ENCODE measurements at regions not wholly inside any gene's neighbourhood (a gene's known extent, or its start where the extent isn't known, plus 50 kb on each side); places are given as distances from the start of the nearest gene placed in this dataset.

DNA sequence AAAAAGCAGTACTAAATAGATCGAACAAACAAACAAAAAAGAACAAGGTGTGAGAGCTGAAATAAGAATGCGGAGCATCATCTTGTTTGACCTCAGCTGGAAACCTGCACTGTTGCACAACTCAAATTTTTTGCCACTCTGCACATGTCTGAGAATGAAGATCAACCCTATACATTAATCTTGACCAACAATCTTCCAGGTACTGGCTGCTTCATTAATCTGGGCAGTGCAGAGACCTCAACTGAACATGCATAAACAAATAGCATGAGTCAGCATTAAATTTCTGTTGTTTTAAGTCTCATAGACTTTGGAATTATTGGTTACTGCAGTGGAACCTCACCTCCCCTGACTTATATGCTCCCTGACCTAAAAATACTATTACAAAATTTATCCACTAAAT, 114.6 kb upstream of the FTMT start:
- TF ChIP-seq, protein P1, sequence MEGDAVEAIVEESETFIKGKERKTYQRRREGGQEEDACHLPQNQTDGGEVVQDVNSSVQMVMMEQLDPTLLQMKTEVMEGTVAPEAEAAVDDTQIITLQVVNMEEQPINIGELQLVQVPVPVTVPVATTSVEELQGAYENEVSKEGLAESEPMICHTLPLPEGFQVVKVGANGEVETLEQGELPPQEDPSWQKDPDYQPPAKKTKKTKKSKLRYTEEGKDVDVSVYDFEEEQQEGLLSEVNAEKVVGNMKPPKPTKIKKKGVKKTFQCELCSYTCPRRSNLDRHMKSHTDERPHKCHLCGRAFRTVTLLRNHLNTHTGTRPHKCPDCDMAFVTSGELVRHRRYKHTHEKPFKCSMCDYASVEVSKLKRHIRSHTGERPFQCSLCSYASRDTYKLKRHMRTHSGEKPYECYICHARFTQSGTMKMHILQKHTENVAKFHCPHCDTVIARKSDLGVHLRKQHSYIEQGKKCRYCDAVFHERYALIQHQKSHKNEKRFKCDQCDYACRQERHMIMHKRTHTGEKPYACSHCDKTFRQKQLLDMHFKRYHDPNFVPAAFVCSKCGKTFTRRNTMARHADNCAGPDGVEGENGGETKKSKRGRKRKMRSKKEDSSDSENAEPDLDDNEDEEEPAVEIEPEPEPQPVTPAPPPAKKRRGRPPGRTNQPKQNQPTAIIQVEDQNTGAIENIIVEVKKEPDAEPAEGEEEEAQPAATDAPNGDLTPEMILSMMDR (IDR thresholded peaks at IDR 0.05; ENCODE audit: borderline replicate concordance, extremely low read depth, low read length, poor library complexity, severe bottlenecking), result no peak
- no peak for TF ChIP-seq EZH2 (IDR thresholded peaks at IDR 0.05; ENCODE audit: borderline replicate concordance, low read depth, low read length, severe bottlenecking)
